Loucy (cell line): ENCODE measurements at regions not wholly inside any gene's neighbourhood (a gene's known extent, or its start where the extent isn't known, plus 50 kb on each side); places are given as distances from the start of the nearest gene placed in this dataset.

ENCODE experiments used
- H2AFZ ChIP-seq: fragments of 200-600 bp; sonication (generic); 2 replicates; pipeline ENCODE4 v1.6.0; 2016; ENCODE audit warnings: antibody characterized with exemption, mild to moderate bottlenecking, low read length, moderate library complexity
- H3F3A ChIP-seq: fragments of 200-600 bp; 2 replicates; pipeline ENCODE4 v1.6.0; 2016; ENCODE audit warnings: antibody characterized with exemption, low read depth, mild to moderate bottlenecking
- H3K27me3 ChIP-seq: fragments of 200-600 bp; sonication (generic); 2 replicates; pipeline ENCODE4 v1.6.1; 2014; ENCODE audit warnings: low read length, mild to moderate bottlenecking; ENCODE audit not compliant: insufficient read depth, poor library complexity, severe bottlenecking
- H3K36me3 ChIP-seq: fragments of 200-600 bp; sonication (generic); 2 replicates; pipeline ENCODE4 v1.6.1; 2016; ENCODE audit warnings: low read length; ENCODE audit not compliant: insufficient read depth
- H3K4me1 ChIP-seq: fragments of 200-600 bp; sonication (generic); 2 replicates; pipeline ENCODE4 v1.5.1; 2014; ENCODE audit warnings: low read length, mild to moderate bottlenecking; ENCODE audit not compliant: insufficient read depth, poor library complexity, severe bottlenecking
- H3K4me2 ChIP-seq: fragments of 200-600 bp; sonication (generic); 2 replicates; pipeline ENCODE4 v1.6.0; 2014; ENCODE audit warnings: antibody characterized with exemption, low read length, low read depth, mild to moderate bottlenecking; ENCODE audit not compliant: poor library complexity, severe bottlenecking
- H3K4me3 ChIP-seq: fragments of 200-600 bp; sonication (generic); 2 replicates; pipeline ENCODE4 v1.5.1; 2014; ENCODE audit warnings: low read length, mild to moderate bottlenecking, mixed read lengths; ENCODE audit not compliant: poor library complexity, severe bottlenecking
- H3K79me2 ChIP-seq: fragments of 200-600 bp; sonication (generic); 2 replicates; pipeline ENCODE4 v1.6.1; 2014; ENCODE audit warnings: low read length; ENCODE audit not compliant: insufficient read depth
- H3K9ac ChIP-seq: fragments of 200-600 bp; sonication (generic); 2 replicates; pipeline ENCODE4 v1.6.0; 2014; ENCODE audit warnings: mild to moderate bottlenecking, low read depth, low read length, moderate library complexity; ENCODE audit not compliant: poor library complexity, severe bottlenecking
- H3K9me2 ChIP-seq: fragments of 200-600 bp; sonication (generic); replicated peaks from 2 replicates; pipeline ENCODE4 v1.6.1; 2016; ENCODE audit warnings: low read depth, low read length, mixed read lengths
- H3K9me3 ChIP-seq: fragments of 200-600 bp; sonication (generic); 2 replicates; pipeline ENCODE4 v1.6.1; 2014; ENCODE audit warnings: mild to moderate bottlenecking, antibody characterized with exemption, low read length, low read depth; ENCODE audit not compliant: insufficient read depth
- H4K20me1 ChIP-seq: fragments of 200-600 bp; sonication (generic); 2 replicates; pipeline ENCODE4 v1.6.0; 2014; ENCODE audit warnings: antibody characterized with exemption, low read length, mild to moderate bottlenecking; ENCODE audit not compliant: insufficient read depth, poor library complexity, severe bottlenecking
- EZH2phosphoT487 ChIP-seq: fragments of 200-600 bp; IDR thresholded peaks from 2 replicates; pipeline ENCODE4 v1.6.1; 2018; ENCODE audit warnings: antibody characterized with exemption, mild to moderate bottlenecking, moderate library complexity, borderline replicate concordance
- TF ChIP-seq, protein P1 (sequence below): fragments of 200-600 bp; sonication (generic); conservative IDR thresholded peaks from 2 replicates; pipeline ENCODE4 v1.5.1; 2014; ENCODE audit warnings: mild to moderate bottlenecking, antibody characterized with exemption, low read length

DNA sequence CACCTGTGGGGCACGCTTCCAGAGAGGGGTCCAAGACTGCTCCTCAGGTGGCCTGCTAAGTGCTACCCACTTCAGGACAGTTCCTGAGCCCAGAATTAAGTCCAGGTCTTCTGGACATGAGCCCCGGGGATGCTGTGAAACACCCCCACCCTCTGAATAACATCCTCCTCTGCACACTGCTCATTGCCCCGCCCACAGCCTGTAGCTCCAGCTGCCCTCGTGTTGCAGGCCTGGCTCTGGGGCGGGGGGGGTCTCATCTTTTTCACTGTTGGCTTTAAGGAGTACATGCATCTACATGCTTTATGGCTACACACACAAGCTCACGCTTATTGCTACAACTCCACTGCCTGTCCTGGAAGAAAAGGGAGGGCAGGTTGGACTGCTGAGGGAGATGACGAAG lies 92.8 kb downstream of the PTGR3 start:
- Histone ChIP-seq H3K79me2 (no peaks in the 10 kb centered on the region), H3F3A (no peaks in the 10 kb centered on the region), H3K9ac (no peak overlapping the region), H3K4me1 (no peaks in the 10 kb centered on the region), H3K9me2 (no peaks in the 10 kb centered on the region), H4K20me1 (no peaks in the 10 kb centered on the region), H3K9me3 (no peaks in the 10 kb centered on the region), H2AFZ (no peak overlapping the region), H3K4me3 (no peak overlapping the region), H3K27me3 (no peaks in the 10 kb centered on the region), H3K4me2 (no peak overlapping the region), H3K36me3 (no peaks in the 10 kb centered on the region)
- no peak for TF ChIP-seq EZH2phosphoT487
- TF ChIP-seq, protein P1, sequence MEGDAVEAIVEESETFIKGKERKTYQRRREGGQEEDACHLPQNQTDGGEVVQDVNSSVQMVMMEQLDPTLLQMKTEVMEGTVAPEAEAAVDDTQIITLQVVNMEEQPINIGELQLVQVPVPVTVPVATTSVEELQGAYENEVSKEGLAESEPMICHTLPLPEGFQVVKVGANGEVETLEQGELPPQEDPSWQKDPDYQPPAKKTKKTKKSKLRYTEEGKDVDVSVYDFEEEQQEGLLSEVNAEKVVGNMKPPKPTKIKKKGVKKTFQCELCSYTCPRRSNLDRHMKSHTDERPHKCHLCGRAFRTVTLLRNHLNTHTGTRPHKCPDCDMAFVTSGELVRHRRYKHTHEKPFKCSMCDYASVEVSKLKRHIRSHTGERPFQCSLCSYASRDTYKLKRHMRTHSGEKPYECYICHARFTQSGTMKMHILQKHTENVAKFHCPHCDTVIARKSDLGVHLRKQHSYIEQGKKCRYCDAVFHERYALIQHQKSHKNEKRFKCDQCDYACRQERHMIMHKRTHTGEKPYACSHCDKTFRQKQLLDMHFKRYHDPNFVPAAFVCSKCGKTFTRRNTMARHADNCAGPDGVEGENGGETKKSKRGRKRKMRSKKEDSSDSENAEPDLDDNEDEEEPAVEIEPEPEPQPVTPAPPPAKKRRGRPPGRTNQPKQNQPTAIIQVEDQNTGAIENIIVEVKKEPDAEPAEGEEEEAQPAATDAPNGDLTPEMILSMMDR = no peak

DNA sequence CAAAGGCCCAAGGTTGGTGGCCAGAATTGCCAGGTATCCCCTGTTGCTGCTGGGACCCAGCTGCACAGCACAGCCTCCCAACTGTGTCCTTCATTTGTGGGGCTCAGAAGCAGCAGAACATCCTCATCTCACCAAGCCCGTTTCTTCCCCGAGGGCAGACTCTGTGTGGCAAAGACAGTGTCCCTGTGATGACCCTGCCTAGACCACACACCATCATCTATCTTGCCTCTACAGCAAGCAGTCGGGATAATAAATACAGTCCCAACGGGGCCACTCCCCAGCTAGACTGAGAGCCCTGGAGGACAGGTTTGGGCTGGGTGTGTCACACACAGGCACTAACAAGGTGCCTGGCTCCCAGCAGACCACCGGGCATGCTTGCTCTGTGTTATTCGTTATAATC lies 93.4 kb downstream of the PTGR3 start:
- Histone ChIP-seq H2AFZ (no peak overlapping the region), H3K27me3 (no peaks in the 10 kb centered on the region), H3K79me2 (no peaks in the 10 kb centered on the region), H3K9me3 (no peaks in the 10 kb centered on the region), H3K36me3 (no peaks in the 10 kb centered on the region), H3K4me1 (no peaks in the 10 kb centered on the region), H3K4me3 (no peak overlapping the region), H3F3A (no peaks in the 10 kb centered on the region), H3K9ac (no peak overlapping the region), H3K4me2 (no peak overlapping the region), H4K20me1 (no peaks in the 10 kb centered on the region), H3K9me2 (no peaks in the 10 kb centered on the region)
- TF ChIP-seq, protein P1 = no peak
- no peak for TF ChIP-seq EZH2phosphoT487
